ENCODE measurements at regions not wholly inside any gene's neighbourhood (a gene's known extent, or its start where the extent isn't known, plus 50 kb on each side); places are given as distances from the start of the nearest gene placed in this dataset.
"Not testable (repeated sequence)": the region's sequence is repeated elsewhere in the genome, so short reads cannot be mapped to it uniquely, and the experiment has no call there.

DNA sequence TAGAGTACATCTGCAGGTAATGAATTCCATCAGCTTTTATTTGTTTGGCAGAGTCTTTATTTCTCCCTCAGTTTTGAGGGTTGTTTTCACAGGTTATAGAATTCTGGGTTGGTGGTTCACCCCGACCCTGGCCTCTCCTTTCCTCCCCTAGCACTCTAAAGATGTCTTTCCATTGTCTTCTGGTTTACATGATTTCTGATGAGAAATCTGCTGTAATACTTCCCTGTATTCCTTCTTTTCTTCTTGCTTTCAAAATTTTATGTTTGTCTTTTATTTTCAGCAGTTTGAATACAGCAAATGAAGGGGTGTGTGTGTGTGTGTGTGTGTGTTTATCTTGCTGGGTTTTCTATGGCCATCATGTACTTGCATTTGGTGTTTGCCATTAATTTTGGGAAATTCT is 312.0 kb upstream of the RPS23 start:
- no peak overlapping the region for H3K27ac ChIP-seq
- no peak overlapping the region for H3K4me3 ChIP-seq (ENCODE audit: low read depth, low read length)
- H3K36me3 ChIP-seq = no peaks in the 10 kb centered on the region
- DNase-seq = no peak
- TF ChIP-seq CTCF (IDR thresholded peaks at IDR 0.05; ENCODE audit: low read depth, low read length) = no peak
- no peaks in the 10 kb centered on the region for H3K9me3 ChIP-seq (ENCODE audit: severe bottlenecking)
- no peaks in the 10 kb centered on the region for H3K27me3 ChIP-seq (ENCODE audit: insufficient read depth, low read depth, severe bottlenecking)

DNA sequence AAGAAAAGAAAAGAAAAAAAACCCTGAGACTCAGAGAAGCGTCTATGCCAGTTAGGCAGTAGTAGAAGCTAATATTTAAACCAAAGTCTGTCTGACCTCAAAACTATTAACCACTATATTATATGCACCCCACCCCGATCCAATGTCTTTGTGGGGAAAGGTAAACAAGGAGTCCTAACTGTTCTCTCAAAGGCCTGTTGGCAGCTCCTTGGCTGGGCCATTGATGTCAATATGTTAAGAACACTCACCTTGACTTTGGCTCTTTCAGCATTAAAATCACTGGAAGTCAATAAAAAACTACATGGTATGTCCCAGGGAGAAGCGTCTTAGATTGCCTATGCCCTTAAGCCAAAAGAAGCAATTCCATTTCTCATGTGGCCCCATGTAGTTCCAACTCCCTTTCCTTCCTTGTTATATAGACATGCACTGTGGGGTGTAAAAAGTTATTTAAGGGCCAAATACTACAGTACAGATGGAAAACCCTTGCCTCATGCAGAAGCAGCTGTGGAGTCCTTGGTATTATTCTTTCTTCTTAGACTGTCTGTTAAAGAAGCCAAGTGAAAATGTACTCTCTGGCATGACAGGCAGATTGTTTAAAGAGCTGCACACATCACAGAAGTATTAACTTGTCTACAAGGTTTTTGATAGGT is 308.6 kb upstream of the RPS23 start:
- Histone ChIP-seq H3K4me3 (ENCODE audit: low read depth, low read length) (no peak overlapping the region), H3K36me3 (no peaks in the 10 kb centered on the region), H3K27ac (no peak overlapping the region), H3K9me3 (ENCODE audit: severe bottlenecking) (no peaks in the 10 kb centered on the region), H3K27me3 (ENCODE audit: insufficient read depth, low read depth, severe bottlenecking) (no peaks in the 10 kb centered on the region)
- DNase-seq = no peak
- no peak for TF ChIP-seq CTCF (IDR thresholded peaks at IDR 0.05; ENCODE audit: low read depth, low read length)

- Histone ChIP-seq H3K4me3 (ENCODE audit: low read depth, low read length) (no peak overlapping the region), H3K27ac (no peak overlapping the region), H3K9me3 (ENCODE audit: severe bottlenecking) (no peaks in the 10 kb centered on the region), H3K27me3 (ENCODE audit: insufficient read depth, low read depth, severe bottlenecking) (no peaks in the 10 kb centered on the region), H3K36me3 (no peaks in the 10 kb centered on the region)
- no peak for TF ChIP-seq CTCF (IDR thresholded peaks at IDR 0.05; ENCODE audit: low read depth, low read length)
- DNase-seq = no peak
These were observed 308.0 kb upstream of the RPS23 start for GRCh38 chr5:82586181-82586580.

DNA sequence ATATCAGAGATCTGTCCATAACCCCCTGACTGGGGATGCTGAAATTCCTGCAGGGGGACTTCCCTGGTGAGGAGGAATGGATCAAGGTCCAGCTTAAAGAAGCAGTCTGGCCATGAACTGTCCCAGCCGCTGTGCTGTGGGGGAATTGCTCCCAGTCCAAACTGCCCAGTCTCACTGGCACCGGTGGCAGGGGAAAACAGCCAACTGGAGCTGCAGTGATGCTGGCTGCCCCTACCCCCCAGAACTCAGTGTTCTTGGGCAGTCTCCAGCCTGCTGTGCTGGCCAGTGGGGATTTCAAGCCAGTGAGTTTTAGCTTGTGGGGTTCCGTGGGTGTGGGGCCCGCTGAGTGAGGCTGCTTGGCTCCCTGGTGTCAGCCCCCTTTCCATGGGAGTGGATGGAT is 306.5 kb upstream of the RPS23 start:
- DNase-seq = no peak
- H3K36me3 ChIP-seq = no peaks in the 10 kb centered on the region
- no peak overlapping the region for H3K4me3 ChIP-seq (ENCODE audit: low read depth, low read length)
- H3K27ac ChIP-seq = no peak overlapping the region
- H3K27me3 ChIP-seq (ENCODE audit: insufficient read depth, low read depth, severe bottlenecking) = no peaks in the 10 kb centered on the region
- TF ChIP-seq CTCF (IDR thresholded peaks at IDR 0.05; ENCODE audit: low read depth, low read length) = no peak
- no peaks in the 10 kb centered on the region for H3K9me3 ChIP-seq (ENCODE audit: severe bottlenecking)

DNA sequence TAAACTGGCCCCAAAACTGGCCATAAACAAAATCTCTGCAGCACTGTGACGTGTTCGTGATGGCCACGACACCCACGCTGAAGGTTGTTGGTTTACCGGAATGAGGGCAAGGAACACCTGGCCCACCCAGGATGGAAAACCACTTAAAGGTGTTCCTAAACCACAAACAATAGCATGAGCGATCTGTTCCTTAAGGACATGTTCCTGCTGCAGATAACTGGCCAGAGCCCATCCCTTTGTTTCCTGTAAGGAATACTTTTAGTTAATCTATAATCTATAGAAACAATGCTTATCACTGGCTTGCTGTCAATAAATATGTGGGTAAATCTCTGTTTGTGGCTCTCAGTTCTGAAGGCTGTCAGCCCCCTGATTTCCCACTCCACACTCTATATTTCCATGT is 305.2 kb upstream of the RPS23 start:
- not testable (repeated sequence) for H3K27me3 ChIP-seq (ENCODE audit: insufficient read depth, low read depth, severe bottlenecking); H3K9me3 ChIP-seq (ENCODE audit: severe bottlenecking); H3K27ac ChIP-seq; DNase-seq; H3K4me3 ChIP-seq (ENCODE audit: low read depth, low read length); H3K36me3 ChIP-seq

DNA sequence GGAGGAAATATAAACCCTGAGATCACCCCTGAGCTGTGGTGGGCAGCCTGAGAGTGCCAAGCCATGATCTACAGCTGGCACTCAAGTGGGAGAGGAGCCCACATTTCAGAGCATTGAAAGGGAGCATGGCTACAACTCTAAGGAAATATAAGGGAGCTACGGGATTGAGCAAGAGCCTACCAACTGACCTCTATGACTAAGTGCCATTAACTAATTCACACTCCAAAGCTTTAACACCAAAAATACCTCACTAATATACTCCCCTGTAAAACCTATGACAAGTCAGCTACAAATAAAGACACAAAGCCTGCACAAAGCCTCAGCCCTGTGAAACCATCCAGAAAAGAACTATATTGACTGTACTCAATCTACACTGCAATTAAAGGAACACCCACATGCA is 286.8 kb upstream of the RPS23 start:
- no peak for TF ChIP-seq CTCF (IDR thresholded peaks at IDR 0.05; ENCODE audit: low read depth, low read length)
- Histone ChIP-seq H3K9me3 (ENCODE audit: severe bottlenecking) (no peaks in the 10 kb centered on the region), H3K4me3 (ENCODE audit: low read depth, low read length) (no peak overlapping the region), H3K27ac (no peak overlapping the region), H3K27me3 (ENCODE audit: insufficient read depth, low read depth, severe bottlenecking) (no peaks in the 10 kb centered on the region), H3K36me3 (no peaks in the 10 kb centered on the region)
- DNase-seq = no peak

Measured in WERI-Rb-1 (cell line).